ENCODE measurements at regions not wholly inside any gene's neighbourhood (a gene's known extent, or its start where the extent isn't known, plus 50 kb on each side); places are given as distances from the start of the nearest gene placed in this dataset.

DNA sequence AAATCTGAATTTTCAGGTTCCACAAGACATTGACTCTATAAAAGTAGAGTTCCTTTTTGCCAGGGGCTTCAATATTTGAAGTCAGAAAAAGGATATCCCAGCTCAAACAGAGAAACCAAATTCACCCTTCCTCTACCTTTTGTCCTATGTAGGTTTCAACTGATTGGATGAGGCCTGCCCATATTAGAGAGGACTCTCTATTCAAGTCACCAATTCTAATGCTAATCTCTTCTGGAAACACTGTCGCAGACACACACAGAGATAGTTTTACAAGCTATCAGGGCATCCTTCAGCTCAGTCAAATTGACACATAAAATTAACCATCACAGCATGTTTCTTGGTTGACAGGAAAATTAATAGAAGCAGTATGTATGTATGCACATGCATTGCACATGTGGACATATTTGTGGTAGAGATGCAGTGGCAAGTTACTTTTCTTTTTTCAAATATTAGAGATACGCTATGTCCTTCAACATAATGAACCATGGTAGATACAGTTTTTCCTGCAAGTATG, 207.1 kb downstream of the RAD51AP2 start:
- no peak for TF ChIP-seq POLR2A (IDR thresholded peaks at IDR 0.05)
- no peak for TF ChIP-seq POLR2AphosphoS5 (IDR thresholded peaks at IDR 0.05)
- TF ChIP-seq, protein P1, sequence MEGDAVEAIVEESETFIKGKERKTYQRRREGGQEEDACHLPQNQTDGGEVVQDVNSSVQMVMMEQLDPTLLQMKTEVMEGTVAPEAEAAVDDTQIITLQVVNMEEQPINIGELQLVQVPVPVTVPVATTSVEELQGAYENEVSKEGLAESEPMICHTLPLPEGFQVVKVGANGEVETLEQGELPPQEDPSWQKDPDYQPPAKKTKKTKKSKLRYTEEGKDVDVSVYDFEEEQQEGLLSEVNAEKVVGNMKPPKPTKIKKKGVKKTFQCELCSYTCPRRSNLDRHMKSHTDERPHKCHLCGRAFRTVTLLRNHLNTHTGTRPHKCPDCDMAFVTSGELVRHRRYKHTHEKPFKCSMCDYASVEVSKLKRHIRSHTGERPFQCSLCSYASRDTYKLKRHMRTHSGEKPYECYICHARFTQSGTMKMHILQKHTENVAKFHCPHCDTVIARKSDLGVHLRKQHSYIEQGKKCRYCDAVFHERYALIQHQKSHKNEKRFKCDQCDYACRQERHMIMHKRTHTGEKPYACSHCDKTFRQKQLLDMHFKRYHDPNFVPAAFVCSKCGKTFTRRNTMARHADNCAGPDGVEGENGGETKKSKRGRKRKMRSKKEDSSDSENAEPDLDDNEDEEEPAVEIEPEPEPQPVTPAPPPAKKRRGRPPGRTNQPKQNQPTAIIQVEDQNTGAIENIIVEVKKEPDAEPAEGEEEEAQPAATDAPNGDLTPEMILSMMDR (IDR thresholded peaks at IDR 0.05): no peak

DNA sequence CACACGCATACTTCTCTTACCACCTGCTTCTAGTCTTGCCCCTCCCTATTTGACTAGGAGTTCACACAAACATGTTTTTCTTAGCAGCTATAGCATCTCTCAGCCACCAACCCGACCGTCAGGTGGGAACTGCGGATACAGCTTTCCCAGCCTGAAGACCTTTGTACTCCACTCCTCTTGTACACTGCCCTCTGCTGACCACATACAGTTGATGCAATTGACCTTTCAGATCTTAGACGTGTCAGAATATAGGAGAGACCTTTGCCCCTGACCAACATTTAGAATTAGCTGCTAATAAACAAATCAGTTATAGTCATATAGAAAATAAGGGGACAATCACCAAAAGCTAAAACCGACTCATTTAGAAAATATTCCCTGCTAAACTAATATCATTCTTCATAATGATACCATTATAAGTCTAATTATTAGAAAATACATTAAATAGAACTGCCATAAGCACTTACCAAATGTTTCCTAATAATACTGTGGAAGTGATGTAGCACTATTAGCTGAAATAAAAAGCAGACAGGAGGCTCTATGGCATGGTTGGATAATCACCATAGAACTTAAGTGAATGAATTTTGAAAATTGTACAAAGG, 208.4 kb downstream of the RAD51AP2 start:
- TF ChIP-seq, protein P1 (IDR thresholded peaks at IDR 0.05): peak; percentile 35 to 63 (median 58)
- TF ChIP-seq POLR2AphosphoS5 (IDR thresholded peaks at IDR 0.05): no peak
- DNase-seq (ENCODE audit: low spot score in 2 of 2): no peak
- Histone ChIP-seq H3K9me3 (no peaks in the 10 kb centered on the region), H3K27me3 (no peaks in the 10 kb centered on the region), H3K4me3 (no peak overlapping the region), H3K4me1 (no peaks in the 10 kb centered on the region), H3K36me3 (no peaks in the 10 kb centered on the region), H3K27ac (no peak overlapping the region)
- intact Hi-C loops (cut with DNase I; ENCODE audit: low total_unique reads): no loop called here

More for the DNA sequence above, 207.1 kb downstream of the RAD51AP2 start:
- Histone ChIP-seq H3K36me3 (no peaks in the 10 kb centered on the region), H3K27ac (no peak overlapping the region), H3K9me3 (no peaks in the 10 kb centered on the region), H3K27me3 (no peaks in the 10 kb centered on the region), H3K4me1 (no peaks in the 10 kb centered on the region), H3K4me3 (no peak overlapping the region)
- intact Hi-C loops (cut with DNase I; ENCODE audit: low total_unique reads): no loop called here
- no peak for DNase-seq (ENCODE audit: low spot score in 2 of 2)

DNA sequence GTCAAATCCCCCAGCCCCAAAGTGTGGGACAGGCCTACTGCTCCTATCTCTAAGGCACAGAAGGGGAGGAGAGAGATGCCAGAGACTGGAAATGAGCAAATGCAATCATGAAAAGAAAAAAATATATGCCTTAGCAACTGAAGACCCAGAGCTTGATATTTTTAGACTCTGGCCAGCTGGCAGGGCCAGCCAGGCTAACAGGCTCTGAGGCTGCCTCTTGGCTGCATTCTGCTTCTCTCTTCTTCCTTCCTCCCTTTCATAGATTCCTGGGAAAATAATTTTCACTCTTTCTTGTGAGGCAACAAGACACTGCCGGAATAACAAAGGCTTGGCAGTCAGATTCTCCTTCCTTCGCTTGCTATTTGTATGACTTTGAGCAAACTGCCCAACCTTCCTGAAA, 209.1 kb downstream of the RAD51AP2 start:
- no peak for TF ChIP-seq POLR2AphosphoS5 (IDR thresholded peaks at IDR 0.05)
- no peak for TF ChIP-seq POLR2A (IDR thresholded peaks at IDR 0.05)
- TF ChIP-seq, protein P1 (IDR thresholded peaks at IDR 0.05): no peak
- no peak overlapping the region for H3K4me3 ChIP-seq
- no peak overlapping the region for H3K27ac ChIP-seq
- H3K36me3 ChIP-seq: no peaks in the 10 kb centered on the region
- no peaks in the 10 kb centered on the region for H3K9me3 ChIP-seq
- H3K4me1 ChIP-seq: no peaks in the 10 kb centered on the region
- DNase-seq (ENCODE audit: low spot score in 2 of 2): no peak
- intact Hi-C loops (cut with DNase I; ENCODE audit: low total_unique reads): no loop called here
- no peaks in the 10 kb centered on the region for H3K27me3 ChIP-seq

DNA sequence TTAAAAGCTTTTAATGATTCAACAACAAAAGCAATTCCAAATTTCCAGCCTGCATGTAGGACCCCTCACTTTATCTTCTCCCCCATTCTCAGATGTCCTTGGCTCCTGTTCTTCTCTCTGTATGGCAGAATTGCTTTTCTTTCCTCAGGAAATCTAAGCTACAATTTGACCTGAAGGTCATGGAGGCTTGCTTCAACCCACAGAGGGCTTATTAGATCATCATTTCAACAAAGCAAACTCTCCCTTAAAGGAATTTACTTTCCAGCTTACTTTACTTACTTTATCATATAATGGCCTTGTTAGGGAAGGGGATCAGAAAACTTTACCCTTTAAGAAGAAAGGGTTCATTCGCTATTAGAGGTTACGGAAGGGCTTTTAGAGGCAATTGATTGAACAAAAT, 211.5 kb downstream of the RAD51AP2 start:
- no peak for DNase-seq (ENCODE audit: low spot score in 2 of 2)
- intact Hi-C loops (cut with DNase I; ENCODE audit: low total_unique reads): no loop called here
- Histone ChIP-seq H3K4me1 (no peaks in the 10 kb centered on the region), H3K36me3 (no peaks in the 10 kb centered on the region), H3K27ac (no peak overlapping the region), H3K27me3 (no peaks in the 10 kb centered on the region), H3K9me3 (no peaks in the 10 kb centered on the region), H3K4me3 (no peak overlapping the region)
- TF ChIP-seq POLR2AphosphoS5 (IDR thresholded peaks at IDR 0.05) (no peak), POLR2A (IDR thresholded peaks at IDR 0.05) (no peak)
- TF ChIP-seq, protein P1 (IDR thresholded peaks at IDR 0.05): no peak

DNA sequence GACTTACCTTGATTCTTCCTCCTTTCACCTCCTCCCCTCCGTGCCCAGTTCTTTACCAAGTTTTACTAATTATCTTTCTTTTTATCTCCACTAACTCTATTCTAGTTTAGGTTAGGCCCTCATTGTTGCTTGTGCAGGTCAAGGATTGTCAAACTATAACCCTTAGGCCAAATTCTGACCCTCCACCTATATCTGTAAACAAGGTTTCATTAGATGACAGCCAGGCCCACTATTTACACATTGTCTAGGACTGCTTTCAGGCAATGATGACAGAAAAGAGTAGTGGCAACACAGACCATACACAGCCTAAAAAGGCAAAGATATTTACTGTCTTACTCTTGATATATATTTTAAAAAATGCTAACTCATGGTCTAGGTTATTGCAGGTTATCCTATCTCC, 212.0 kb downstream of the RAD51AP2 start:
- DNase-seq (ENCODE audit: low spot score in 2 of 2): no peak
- intact Hi-C loops (cut with DNase I; ENCODE audit: low total_unique reads): no loop called here
- H3K9me3 ChIP-seq: no peaks in the 10 kb centered on the region
- no peaks in the 10 kb centered on the region for H3K27me3 ChIP-seq
- H3K36me3 ChIP-seq: no peaks in the 10 kb centered on the region
- no peaks in the 10 kb centered on the region for H3K4me1 ChIP-seq
- TF ChIP-seq, protein P1 (IDR thresholded peaks at IDR 0.05): no peak
- TF ChIP-seq POLR2A (IDR thresholded peaks at IDR 0.05) (no peak), POLR2AphosphoS5 (IDR thresholded peaks at IDR 0.05) (no peak)
- no peak overlapping the region for H3K27ac ChIP-seq
- H3K4me3 ChIP-seq: no peak overlapping the region
